ENCODE measurements at regions not wholly inside any gene's neighbourhood (a gene's known extent, or its start where the extent isn't known, plus 50 kb on each side); places are given as distances from the start of the nearest gene placed in this dataset.
"Not testable (repeated sequence)": the region's sequence is repeated elsewhere in the genome, so short reads cannot be mapped to it uniquely, and the experiment has no call there.

GRCh38 chr4:148540622-148541326 lies 98.6 kb upstream of the NR3C2 start:
- Mint-ChIP-seq H3K27ac (no peak overlapping the region), H3K36me3 (peaks cover 0 to 9% of the 10 kb centered on the region in 2 donors), H3K9me3 (peaks cover 0 to 14% (median 5%) of the 10 kb centered on the region in 7 donors), H3K4me3 (no peak overlapping the region), H3K4me1 (no peaks in the 10 kb centered on the region), H3K27me3 (peaks cover 0 to 6% (median 4%) of the 10 kb centered on the region in 3 donors)
- DNase-seq (no peak), ATAC-seq (ENCODE audit: low read depth in 2 of 2) (no peak)

- DNase-seq: no peak
- H3K4me1 Mint-ChIP-seq: no peaks in the 10 kb centered on the region
- H3K27me3 Mint-ChIP-seq: peaks cover 0 to 6% (median 0%) of the 10 kb centered on the region in 3 donors
- H3K9me3 Mint-ChIP-seq: peaks cover 6 to 28% (median 12%) of the 10 kb centered on the region in 7 donors
- H3K36me3 Mint-ChIP-seq: peaks cover 8 to 9% of the 10 kb centered on the region in 2 donors
- H3K27ac Mint-ChIP-seq: no peak overlapping the region
- H3K4me3 Mint-ChIP-seq: no peak overlapping the region
- ATAC-seq (ENCODE audit: low read depth in 2 of 2): no peak
Measured at GRCh38 chr4:148539387-148539786, 97.2 kb upstream of the NR3C2 start.

GRCh38 chr4:148533851-148534250 lies 91.6 kb upstream of the NR3C2 start:
- H3K4me3 Mint-ChIP-seq; H3K27me3 Mint-ChIP-seq; H3K27ac Mint-ChIP-seq; ATAC-seq (ENCODE audit: low read depth in 2 of 2); H3K4me1 Mint-ChIP-seq; DNase-seq: not testable (repeated sequence)
- H3K36me3 Mint-ChIP-seq: peaks cover 15 to 23% of the 10 kb centered on the region in 2 donors
- peaks cover 16 to 69% (median 46%) of the 10 kb centered on the region in 7 donors for H3K9me3 Mint-ChIP-seq

DNA sequence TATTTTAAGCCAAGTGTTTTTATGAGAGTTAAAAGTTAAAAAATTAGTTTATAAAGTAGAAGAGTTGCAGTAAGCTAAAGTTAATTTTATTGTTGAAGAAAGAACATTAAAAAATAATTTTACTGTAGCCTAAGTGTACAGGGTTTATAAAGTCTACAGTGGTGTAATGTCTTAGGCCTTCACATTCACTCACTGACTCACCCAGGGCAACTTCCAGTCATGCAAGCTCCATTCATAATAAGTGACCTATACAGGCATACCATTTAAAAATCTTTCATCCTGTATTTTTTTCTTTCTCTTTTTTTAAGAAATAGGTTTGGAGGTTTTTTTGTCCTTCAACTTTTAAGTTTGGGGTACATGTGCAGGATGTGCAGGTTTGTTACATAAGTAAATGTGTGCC lies 87.9 kb upstream of the NR3C2 start:
- Mint-ChIP-seq H3K4me1 (no peaks in the 10 kb centered on the region), H3K9me3 (peaks cover 16 to 49% (median 38%) of the 10 kb centered on the region in 7 donors), H3K4me3 (no peak overlapping the region), H3K36me3 (peaks cover 6 to 22% of the 10 kb centered on the region in 2 donors), H3K27me3 (no peaks in the 10 kb centered on the region), H3K27ac (no peak overlapping the region)
- DNase-seq (no peak), ATAC-seq (ENCODE audit: low read depth in 2 of 2) (no peak)

DNA sequence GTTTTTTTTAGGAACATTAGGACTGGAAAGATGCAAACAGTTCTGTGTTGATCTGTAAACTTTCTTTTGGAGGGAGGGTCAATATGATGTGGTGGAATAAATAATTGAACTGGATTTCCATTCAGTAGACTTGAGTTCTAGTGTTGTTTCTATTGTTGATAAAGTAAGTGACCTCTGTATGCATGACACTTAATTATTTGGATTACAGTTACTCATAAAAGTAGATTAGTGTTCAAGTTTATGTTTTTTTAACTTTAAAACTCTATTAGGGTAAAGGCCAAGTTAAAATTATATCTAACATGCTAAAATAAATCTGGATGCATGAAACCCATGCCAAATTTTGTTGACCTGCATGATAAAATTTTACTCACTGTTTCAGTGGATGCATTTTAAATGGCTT lies 85.4 kb upstream of the NR3C2 start:
- no peaks in the 10 kb centered on the region for H3K4me1 Mint-ChIP-seq
- peaks cover 0 to 23% (median 16%) of the 10 kb centered on the region in 7 donors for H3K9me3 Mint-ChIP-seq
- H3K27me3 Mint-ChIP-seq: no peaks in the 10 kb centered on the region
- H3K36me3 Mint-ChIP-seq: peaks cover 0 to under 1% of the 10 kb centered on the region in 2 donors
- DNase-seq (no peak), ATAC-seq (ENCODE audit: low read depth in 2 of 2) (no peak)
- no peak overlapping the region for H3K27ac Mint-ChIP-seq
- no peak overlapping the region for H3K4me3 Mint-ChIP-seq

- DNase-seq (no peak), ATAC-seq (ENCODE audit: low read depth in 2 of 2) (no peak)
- H3K4me3 Mint-ChIP-seq: no peak overlapping the region
- peaks cover 4 to 5% of the 10 kb centered on the region in 2 donors for H3K36me3 Mint-ChIP-seq
- peaks cover 0 to 8% (median 8%) of the 10 kb centered on the region in 3 donors for H3K27me3 Mint-ChIP-seq
- H3K9me3 Mint-ChIP-seq: peaks cover 5 to 20% (median 8%) of the 10 kb centered on the region in 7 donors
- no peak overlapping the region for H3K27ac Mint-ChIP-seq
- H3K4me1 Mint-ChIP-seq: no peaks in the 10 kb centered on the region
Measured at GRCh38 chr4:148522995-148523394, 80.8 kb upstream of the NR3C2 start.

DNA sequence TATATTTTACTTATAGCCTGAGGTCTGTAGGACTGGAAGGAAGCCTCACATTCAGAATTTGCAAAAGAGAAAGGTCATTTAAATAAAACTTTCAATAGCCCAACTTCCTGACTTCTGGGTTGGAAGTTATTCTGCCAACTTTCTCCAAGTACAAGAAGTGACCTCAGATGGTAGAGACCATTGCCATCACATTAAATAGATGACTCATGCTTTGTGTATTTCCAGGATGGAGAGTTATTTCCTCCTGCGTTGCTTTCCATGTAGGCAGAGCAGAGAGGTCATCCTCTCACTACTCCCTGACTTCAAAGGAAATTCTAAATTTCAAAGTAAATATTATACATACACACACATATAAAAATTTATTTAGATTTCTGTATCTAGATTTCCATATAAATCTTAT lies 73.0 kb upstream of the NR3C2 start:
- no peaks in the 10 kb centered on the region for H3K4me1 Mint-ChIP-seq

GRCh38 chr4:148514581-148514980 lies 72.4 kb upstream of the NR3C2 start:
- Mint-ChIP-seq H3K27ac (no peak overlapping the region), H3K36me3 (no peaks in the 10 kb centered on the region), H3K27me3 (peaks cover 0 to 8% (median 0%) of the 10 kb centered on the region in 3 donors), H3K4me3 (no peak overlapping the region), H3K9me3 (peaks cover 0 to 32% (median 13%) of the 10 kb centered on the region in 7 donors), H3K4me1 (no peaks in the 10 kb centered on the region)
- DNase-seq (no peak), ATAC-seq (ENCODE audit: low read depth in 2 of 2) (no peak)

More for the DNA sequence above, 73.0 kb upstream of the NR3C2 start:
- DNase-seq (no peak), ATAC-seq (ENCODE audit: low read depth in 2 of 2) (no peak)
- H3K27me3 Mint-ChIP-seq: peaks cover 0 to 8% (median 0%) of the 10 kb centered on the region in 3 donors
- peaks cover under 1 to 32% (median 18%) of the 10 kb centered on the region in 7 donors for H3K9me3 Mint-ChIP-seq
- no peak overlapping the region for H3K27ac Mint-ChIP-seq
- H3K36me3 Mint-ChIP-seq: no peaks in the 10 kb centered on the region
- no peak overlapping the region for H3K4me3 Mint-ChIP-seq

- H3K27ac Mint-ChIP-seq: no peak overlapping the region
- ATAC-seq (ENCODE audit: low read depth in 2 of 2) (no peak), DNase-seq (no peak)
- no peaks in the 10 kb centered on the region for H3K4me1 Mint-ChIP-seq
- H3K9me3 Mint-ChIP-seq: peaks cover 0 to 28% (median 11%) of the 10 kb centered on the region in 7 donors
- H3K27me3 Mint-ChIP-seq: peaks cover 0 to 7% (median 0%) of the 10 kb centered on the region in 3 donors
- no peak overlapping the region for H3K4me3 Mint-ChIP-seq
- no peaks in the 10 kb centered on the region for H3K36me3 Mint-ChIP-seq
Measured at GRCh38 chr4:148514041-148514440, 71.8 kb upstream of the NR3C2 start.

GRCh38 chr4:148510211-148510610 lies 68.0 kb upstream of the NR3C2 start:
- DNase-seq (no peak), ATAC-seq (ENCODE audit: low read depth in 2 of 2) (no peak)
- Mint-ChIP-seq H3K4me1 (no peaks in the 10 kb centered on the region), H3K4me3 (no peak overlapping the region), H3K36me3 (no peaks in the 10 kb centered on the region), H3K27me3 (no peaks in the 10 kb centered on the region), H3K9me3 (peaks cover 0 to 7% (median 0%) of the 10 kb centered on the region in 7 donors), H3K27ac (no peak overlapping the region)

GRCh38 chr4:148503681-148504080 lies 61.5 kb upstream of the NR3C2 start:
- no peaks in the 10 kb centered on the region for H3K4me1 Mint-ChIP-seq
- ATAC-seq (ENCODE audit: low read depth in 2 of 2): no peak
- H3K36me3 Mint-ChIP-seq: no peaks in the 10 kb centered on the region
- peaks cover 0 to 12% (median 7%) of the 10 kb centered on the region in 7 donors for H3K9me3 Mint-ChIP-seq
- no peak overlapping the region for H3K4me3 Mint-ChIP-seq
- peaks cover 0 to 9% (median 0%) of the 10 kb centered on the region in 3 donors for H3K27me3 Mint-ChIP-seq
- no peak overlapping the region for H3K27ac Mint-ChIP-seq
- no peak for DNase-seq

- H3K27ac Mint-ChIP-seq: no peak overlapping the region
- H3K36me3 Mint-ChIP-seq: no peaks in the 10 kb centered on the region
- H3K4me3 Mint-ChIP-seq: no peak overlapping the region
- peaks cover 0 to 9% (median 0%) of the 10 kb centered on the region in 3 donors for H3K27me3 Mint-ChIP-seq
- peaks cover 0 to 9% (median 6%) of the 10 kb centered on the region in 7 donors for H3K9me3 Mint-ChIP-seq
- H3K4me1 Mint-ChIP-seq: no peaks in the 10 kb centered on the region
- no peak for DNase-seq
- ATAC-seq (ENCODE audit: low read depth in 2 of 2): no peak
Measured at GRCh38 chr4:148497258-148497657, 55.0 kb upstream of the NR3C2 start.

DNA sequence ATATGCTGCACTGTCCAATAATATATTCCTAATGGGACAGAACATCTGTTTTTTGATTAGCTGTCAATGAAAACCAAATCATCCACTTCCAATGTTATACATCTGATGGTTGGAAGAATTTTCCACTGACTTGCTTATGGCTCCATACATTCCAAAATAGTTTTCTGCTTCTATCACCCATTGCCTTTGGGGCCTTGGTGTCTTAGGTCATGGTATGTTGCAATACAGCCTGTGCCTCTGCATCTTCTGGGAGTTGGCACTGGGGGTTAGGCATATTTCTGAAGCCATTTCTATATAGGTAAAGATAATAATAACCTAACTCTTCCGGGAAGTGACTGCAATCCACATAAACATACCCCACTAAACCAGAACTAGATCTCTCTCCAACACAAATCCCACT lies 53.2 kb upstream of the NR3C2 start:
- DNase-seq (no peak), ATAC-seq (ENCODE audit: low read depth in 2 of 2) (no peak)
- Mint-ChIP-seq H3K36me3 (no peaks in the 10 kb centered on the region), H3K27me3 (peaks cover 0 to 5% (median 0%) of the 10 kb centered on the region in 3 donors), H3K4me1 (no peaks in the 10 kb centered on the region), H3K27ac (no peak overlapping the region), H3K9me3 (peaks cover 0 to 9% (median 3%) of the 10 kb centered on the region in 7 donors), H3K4me3 (no peak overlapping the region)

Measured in naive B cell (primary cell).